CD4-positive, alpha-beta T cell treated with Interleukin-4 for 4 hours (primary cell): ENCODE measurements at regions not wholly inside any gene's neighbourhood (a gene's known extent, or its start where the extent isn't known, plus 50 kb on each side); places are given as distances from the start of the nearest gene placed in this dataset.
A peak's percentile ranks its signal among the peaks of the same experiment; 100 is the strongest.
"Not testable (repeated sequence)": the region's sequence is repeated elsewhere in the genome, so short reads cannot be mapped to it uniquely, and the experiment has no call there.

Experiments
- DNase-seq: peaks from one replicate; pipeline ENCODE4 v3.0.0-alpha.2; 2020

- DNase-seq = no peak
Measured at GRCh38 chr1:58836408-58836807, 52.6 kb upstream of the JUN start.

GRCh38 chr1:58837886-58838285, 54.0 kb upstream of the JUN start:
- no peak for DNase-seq

GRCh38 chr1:58839147-58839795, 55.4 kb upstream of the JUN start:
- no peak for DNase-seq

GRCh38 chr1:58839846-58840835, 56.3 kb upstream of the JUN start:
- no peak for DNase-seq

GRCh38 chr1:58841455-58841854, 57.6 kb upstream of the JUN start:
- DNase-seq = peak; percentile 24

- DNase-seq = no peak
Measured at GRCh38 chr1:58842941-58843340, 59.1 kb upstream of the JUN start.

GRCh38 chr1:58844176-58844575, 60.3 kb upstream of the JUN start:
- no peak for DNase-seq

- DNase-seq = no peak
Measured at GRCh38 chr1:58845942-58846341, 62.1 kb upstream of the JUN start.

- DNase-seq = no peak
Measured at GRCh38 chr1:58848818-58849411, 65.1 kb upstream of the JUN start.

- no peak for DNase-seq
Measured at GRCh38 chr1:58849551-58849950, 65.7 kb upstream of the JUN start.

- DNase-seq = no peak
Measured at GRCh38 chr1:58850636-58851035, 66.8 kb upstream of the JUN start.

- no peak for DNase-seq
Measured at GRCh38 chr1:58852731-58853485, 69.1 kb upstream of the JUN start.

GRCh38 chr1:58854576-58854975, 70.7 kb upstream of the JUN start:
- no peak for DNase-seq

- no peak for DNase-seq
Measured at GRCh38 chr1:58855274-58856165, 71.7 kb upstream of the JUN start.

GRCh38 chr1:58856281-58856680, 72.4 kb upstream of the JUN start:
- DNase-seq = not testable (repeated sequence)

- DNase-seq = peak; percentile 13
Measured at GRCh38 chr1:58857680-58858673, 74.1 kb upstream of the JUN start.

- no peak for DNase-seq
Measured at GRCh38 chr1:58859769-58860485, 76.1 kb upstream of the JUN start.

GRCh38 chr1:58861076-58861475, 77.2 kb upstream of the JUN start:
- no peak for DNase-seq

- DNase-seq = peak; percentile 4
Measured at GRCh38 chr1:58861506-58861905, 77.7 kb upstream of the JUN start.
